HEK293 (cell line): ENCODE measurements at regions not wholly inside any gene's neighbourhood (a gene's known extent, or its start where the extent isn't known, plus 50 kb on each side); places are given as distances from the start of the nearest gene placed in this dataset.

Experiments
- ZNF777 ChIP-seq: fragments of 450-650 bp; formaldehyde crosslinking; IDR thresholded peaks from 2 replicates; pipeline ENCODE4 v1.5.1; 2017; ENCODE audit warnings: missing biosample characterization, missing genetic modification characterization, borderline replicate concordance
- TF ChIP-seq, protein P1 (sequence below): fragments of 450-650 bp; formaldehyde crosslinking; IDR thresholded peaks from 2 replicates; pipeline ENCODE4 v1.5.1; 2016; ENCODE audit warnings: missing biosample characterization, missing genetic modification characterization
- TF ChIP-seq, protein P2 (sequence below): fragments of 450-650 bp; formaldehyde crosslinking; IDR thresholded peaks from 2 replicates; pipeline ENCODE4 v1.5.1; 2016; ENCODE audit warnings: missing biosample characterization, missing genetic modification characterization

- TF ChIP-seq, protein P1, sequence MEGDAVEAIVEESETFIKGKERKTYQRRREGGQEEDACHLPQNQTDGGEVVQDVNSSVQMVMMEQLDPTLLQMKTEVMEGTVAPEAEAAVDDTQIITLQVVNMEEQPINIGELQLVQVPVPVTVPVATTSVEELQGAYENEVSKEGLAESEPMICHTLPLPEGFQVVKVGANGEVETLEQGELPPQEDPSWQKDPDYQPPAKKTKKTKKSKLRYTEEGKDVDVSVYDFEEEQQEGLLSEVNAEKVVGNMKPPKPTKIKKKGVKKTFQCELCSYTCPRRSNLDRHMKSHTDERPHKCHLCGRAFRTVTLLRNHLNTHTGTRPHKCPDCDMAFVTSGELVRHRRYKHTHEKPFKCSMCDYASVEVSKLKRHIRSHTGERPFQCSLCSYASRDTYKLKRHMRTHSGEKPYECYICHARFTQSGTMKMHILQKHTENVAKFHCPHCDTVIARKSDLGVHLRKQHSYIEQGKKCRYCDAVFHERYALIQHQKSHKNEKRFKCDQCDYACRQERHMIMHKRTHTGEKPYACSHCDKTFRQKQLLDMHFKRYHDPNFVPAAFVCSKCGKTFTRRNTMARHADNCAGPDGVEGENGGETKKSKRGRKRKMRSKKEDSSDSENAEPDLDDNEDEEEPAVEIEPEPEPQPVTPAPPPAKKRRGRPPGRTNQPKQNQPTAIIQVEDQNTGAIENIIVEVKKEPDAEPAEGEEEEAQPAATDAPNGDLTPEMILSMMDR = no peak
- no peak for TF ChIP-seq ZNF777
- TF ChIP-seq, protein P2, sequence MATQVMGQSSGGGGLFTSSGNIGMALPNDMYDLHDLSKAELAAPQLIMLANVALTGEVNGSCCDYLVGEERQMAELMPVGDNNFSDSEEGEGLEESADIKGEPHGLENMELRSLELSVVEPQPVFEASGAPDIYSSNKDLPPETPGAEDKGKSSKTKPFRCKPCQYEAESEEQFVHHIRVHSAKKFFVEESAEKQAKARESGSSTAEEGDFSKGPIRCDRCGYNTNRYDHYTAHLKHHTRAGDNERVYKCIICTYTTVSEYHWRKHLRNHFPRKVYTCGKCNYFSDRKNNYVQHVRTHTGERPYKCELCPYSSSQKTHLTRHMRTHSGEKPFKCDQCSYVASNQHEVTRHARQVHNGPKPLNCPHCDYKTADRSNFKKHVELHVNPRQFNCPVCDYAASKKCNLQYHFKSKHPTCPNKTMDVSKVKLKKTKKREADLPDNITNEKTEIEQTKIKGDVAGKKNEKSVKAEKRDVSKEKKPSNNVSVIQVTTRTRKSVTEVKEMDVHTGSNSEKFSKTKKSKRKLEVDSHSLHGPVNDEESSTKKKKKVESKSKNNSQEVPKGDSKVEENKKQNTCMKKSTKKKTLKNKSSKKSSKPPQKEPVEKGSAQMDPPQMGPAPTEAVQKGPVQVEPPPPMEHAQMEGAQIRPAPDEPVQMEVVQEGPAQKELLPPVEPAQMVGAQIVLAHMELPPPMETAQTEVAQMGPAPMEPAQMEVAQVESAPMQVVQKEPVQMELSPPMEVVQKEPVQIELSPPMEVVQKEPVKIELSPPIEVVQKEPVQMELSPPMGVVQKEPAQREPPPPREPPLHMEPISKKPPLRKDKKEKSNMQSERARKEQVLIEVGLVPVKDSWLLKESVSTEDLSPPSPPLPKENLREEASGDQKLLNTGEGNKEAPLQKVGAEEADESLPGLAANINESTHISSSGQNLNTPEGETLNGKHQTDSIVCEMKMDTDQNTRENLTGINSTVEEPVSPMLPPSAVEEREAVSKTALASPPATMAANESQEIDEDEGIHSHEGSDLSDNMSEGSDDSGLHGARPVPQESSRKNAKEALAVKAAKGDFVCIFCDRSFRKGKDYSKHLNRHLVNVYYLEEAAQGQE (tag by site-specific recombination) = no peak
Observed at GRCh38 chr20:43798291-43799149, 71.7 kb upstream of the GTSF1L start.
